Suppressor macrophage treated with lipopolysaccharide for 1 hour (primary cell): ENCODE measurements at regions not wholly inside any gene's neighbourhood (a gene's known extent, or its start where the extent isn't known, plus 50 kb on each side); places are given as distances from the start of the nearest gene placed in this dataset.
"Not testable (repeated sequence)": the region's sequence is repeated elsewhere in the genome, so short reads cannot be mapped to it uniquely, and the experiment has no call there.

Source experiments
- DNase-seq, 3 donors: peaks; one replicate each; pipeline ENCODE4 v3.0.0-alpha.2; 2020 to 2022

- no peak for DNase-seq
These were observed 617.8 kb upstream of the RAB6C start for GRCh38 chr2:129361688-129362087.

- DNase-seq, result no peak
These were observed 613.2 kb upstream of the RAB6C start for GRCh38 chr2:129366263-129366662.

- DNase-seq, result no peak
These were observed 612.4 kb upstream of the RAB6C start for GRCh38 chr2:129367107-129367506.

GRCh38 chr2:129369437-129369836 lies 610.0 kb upstream of the RAB6C start:
- DNase-seq, result no peak

- DNase-seq, result no peak
These were observed 605.0 kb upstream of the RAB6C start for GRCh38 chr2:129374452-129374851.

- DNase-seq, result no peak
These were observed 603.6 kb upstream of the RAB6C start for GRCh38 chr2:129375632-129376425.

GRCh38 chr2:129376426-129377077 lies 602.9 kb upstream of the RAB6C start:
- DNase-seq, result no peak

GRCh38 chr2:129377078-129377469 lies 602.4 kb upstream of the RAB6C start:
- DNase-seq, result no peak

- no peak for DNase-seq
These were observed 601.3 kb upstream of the RAB6C start for GRCh38 chr2:129378186-129378585.

- DNase-seq, result no peak
These were observed 600.1 kb upstream of the RAB6C start for GRCh38 chr2:129379411-129379810.

- DNase-seq, result no peak
These were observed 597.7 kb upstream of the RAB6C start for GRCh38 chr2:129381789-129382188.

- DNase-seq, result no peak
These were observed 590.6 kb upstream of the RAB6C start for GRCh38 chr2:129388870-129389269.

- no peak for DNase-seq
These were observed 585.6 kb upstream of the RAB6C start for GRCh38 chr2:129393816-129394215.

GRCh38 chr2:129396980-129397599 lies 582.4 kb upstream of the RAB6C start:
- peak in 2 of 3 donors; percentile 14 for DNase-seq

GRCh38 chr2:129400826-129401225 lies 578.6 kb upstream of the RAB6C start:
- no peak for DNase-seq

- no peak for DNase-seq
These were observed 577.4 kb upstream of the RAB6C start for GRCh38 chr2:129402076-129402475.

- DNase-seq, result no peak
These were observed 575.3 kb upstream of the RAB6C start for GRCh38 chr2:129404000-129404685.

GRCh38 chr2:129408570-129408969 lies 570.9 kb upstream of the RAB6C start:
- no peak for DNase-seq

- DNase-seq, result not testable (repeated sequence)
These were observed 562.4 kb upstream of the RAB6C start for GRCh38 chr2:129417041-129417440.

- no peak for DNase-seq
These were observed 557.4 kb upstream of the RAB6C start for GRCh38 chr2:129422028-129422427.

GRCh38 chr2:129428086-129428660 lies 551.3 kb upstream of the RAB6C start:
- DNase-seq, result no peak

GRCh38 chr2:129430911-129431310 lies 548.6 kb upstream of the RAB6C start:
- DNase-seq, result no peak

GRCh38 chr2:129431881-129432280 lies 547.6 kb upstream of the RAB6C start:
- DNase-seq, result no peak
